HG02571 (cell line): ENCODE measurements at regions not wholly inside any gene's neighbourhood (a gene's known extent, or its start where the extent isn't known, plus 50 kb on each side); places are given as distances from the start of the nearest gene placed in this dataset.
"Not testable (repeated sequence)": the region's sequence is repeated elsewhere in the genome, so short reads cannot be mapped to it uniquely, and the experiment has no call there.

Experiments
- ATAC-seq: cut with Tn5 transposase; IDR thresholded peaks from one replicate; pipeline ENCODE4 v1.9.1; 2021; ENCODE audit warnings: mild to moderate bottlenecking, moderate library complexity; ENCODE audit not compliant: unreplicated experiment

GRCh38 chr2:54040250-54040649 is 69.5 kb upstream of the PSME4 start:
- no peak for ATAC-seq

DNA sequence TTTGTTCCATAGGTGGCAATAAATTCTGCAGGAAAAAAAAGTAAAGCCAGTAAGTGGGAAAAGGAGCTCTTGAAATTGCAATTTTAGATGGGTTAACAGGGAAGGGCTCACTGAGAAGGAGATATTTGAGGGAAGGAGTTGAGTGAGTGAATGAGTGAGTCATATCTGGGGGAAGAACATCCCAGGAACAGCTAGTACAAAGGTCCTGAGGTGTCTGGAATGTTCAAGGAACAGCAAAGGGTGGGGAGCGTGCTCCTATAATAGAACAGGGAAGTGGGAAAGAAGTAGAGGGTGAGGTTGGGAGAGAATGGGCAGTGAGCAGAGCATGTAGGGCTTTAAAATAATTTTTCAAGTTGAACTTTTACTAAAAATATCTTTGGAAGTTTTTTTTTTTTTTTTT is 68.0 kb upstream of the PSME4 start:
- ATAC-seq: no peak

GRCh38 chr2:54031288-54031687 is 60.5 kb upstream of the PSME4 start:
- not testable (repeated sequence) for ATAC-seq

GRCh38 chr2:54030806-54031205 is 60.0 kb upstream of the PSME4 start:
- ATAC-seq: no peak

DNA sequence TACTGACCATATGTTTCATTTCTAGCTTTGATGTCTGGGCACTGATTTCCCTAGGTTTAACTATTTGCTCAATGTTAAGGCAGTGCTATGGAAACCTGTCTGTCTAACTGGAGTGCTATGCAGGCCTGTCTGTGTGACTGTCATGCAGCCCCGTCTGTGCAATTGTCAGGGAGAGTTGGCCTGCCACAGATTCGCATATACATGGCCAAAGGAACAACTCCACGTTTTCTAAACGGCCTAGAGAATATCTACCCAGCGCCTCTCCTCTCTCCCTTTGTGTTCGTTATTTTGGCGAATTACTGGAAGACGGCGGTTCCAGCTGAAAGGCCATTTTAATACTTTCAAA is 59.6 kb upstream of the PSME4 start:
- no peak for ATAC-seq

DNA sequence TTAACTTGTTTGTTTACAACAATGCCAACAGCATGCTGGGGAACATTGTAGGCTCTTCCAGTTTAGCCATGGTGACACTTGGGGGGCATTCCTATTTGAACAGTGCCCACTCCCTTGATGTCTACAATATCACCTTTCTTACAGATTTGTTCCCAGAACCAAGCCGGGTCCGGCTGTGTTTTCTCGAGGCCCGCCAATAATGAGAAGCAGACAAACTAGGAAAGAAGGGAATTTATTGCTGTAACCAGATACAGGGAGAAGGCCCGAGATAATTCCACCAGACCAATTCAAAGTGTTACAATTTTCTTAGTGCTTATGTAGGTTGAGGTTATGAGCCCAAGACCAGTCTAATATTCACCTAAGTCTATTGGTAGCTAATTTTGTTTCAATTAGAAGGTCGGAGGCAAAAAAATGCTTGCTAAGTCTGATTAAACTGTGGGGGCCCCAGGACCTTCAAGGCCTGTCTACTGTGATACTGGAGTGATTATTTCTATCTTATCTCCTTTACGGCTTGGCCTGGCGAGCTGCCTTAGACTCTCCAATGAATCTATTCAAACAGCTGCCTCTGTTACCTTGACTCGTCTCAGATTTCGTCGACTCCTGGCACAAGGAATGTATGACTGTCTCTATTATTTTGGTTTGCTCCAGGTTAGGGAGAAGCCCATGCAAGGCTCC is 59.1 kb upstream of the PSME4 start:
- no peak for ATAC-seq

- not testable (repeated sequence) for ATAC-seq
Observed at GRCh38 chr2:54025463-54026075, 54.8 kb upstream of the PSME4 start.

GRCh38 chr2:54024576-54024975 is 53.8 kb upstream of the PSME4 start:
- ATAC-seq: no peak

DNA sequence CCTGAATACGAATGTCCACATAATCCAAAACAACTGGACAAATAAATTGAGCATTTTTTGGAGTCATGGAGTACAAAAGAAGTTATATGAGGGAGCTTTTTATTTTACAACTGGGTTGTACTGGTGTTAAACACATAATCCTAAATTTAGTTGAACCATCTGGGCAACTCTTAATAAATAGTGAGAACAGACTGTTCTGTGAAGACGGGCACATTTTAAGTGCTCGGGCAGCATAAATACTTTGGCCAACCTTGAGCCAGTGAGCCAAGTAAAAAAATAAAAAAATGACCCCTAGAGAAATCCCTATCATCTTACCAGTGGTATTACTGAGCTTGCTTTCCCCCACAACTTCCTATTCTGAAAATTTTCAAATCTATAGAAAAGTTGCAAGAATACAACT is 50.9 kb upstream of the PSME4 start:
- ATAC-seq: no peak

- no peak for ATAC-seq
Observed at GRCh38 chr2:54020793-54021414, 50.1 kb upstream of the PSME4 start.
